ENCODE measurements at regions not wholly inside any gene's neighbourhood (a gene's known extent, or its start where the extent isn't known, plus 50 kb on each side); places are given as distances from the start of the nearest gene placed in this dataset.
A peak's percentile ranks its signal among the peaks of the same experiment; 100 is the strongest.
"Not testable (repeated sequence)": the region's sequence is repeated elsewhere in the genome, so short reads cannot be mapped to it uniquely, and the experiment has no call there.

GRCh38 chr3:159751752-159752151, 236.9 kb upstream of the IL12A start:
- TF ChIP-seq CTCF (IDR thresholded peaks at IDR 0.05; ENCODE audit: control insufficient read depth, insufficient read depth, low read depth, low read length, missing control alignments), result no peak
- H3K4me3 ChIP-seq (ENCODE audit: control insufficient read depth, low read depth, low read length), result no peak overlapping the region
- DNase-seq (ENCODE audit: low read depth), result no peak

GRCh38 chr3:159756279-159757207, 232.1 kb upstream of the IL12A start:
- DNase-seq (ENCODE audit: low read depth); H3K4me3 ChIP-seq (ENCODE audit: control insufficient read depth, low read depth, low read length): not testable (repeated sequence)

- DNase-seq (ENCODE audit: low read depth), result no peak
- H3K4me3 ChIP-seq (ENCODE audit: control insufficient read depth, low read depth, low read length), result no peak overlapping the region
- no peak for TF ChIP-seq CTCF (IDR thresholded peaks at IDR 0.05; ENCODE audit: control insufficient read depth, insufficient read depth, low read depth, low read length, missing control alignments)
Observed at GRCh38 chr3:159757341-159758060, 231.1 kb upstream of the IL12A start.

GRCh38 chr3:159760046-159760445, 228.6 kb upstream of the IL12A start:
- DNase-seq (ENCODE audit: low read depth), result no peak
- no peak overlapping the region for H3K4me3 ChIP-seq (ENCODE audit: control insufficient read depth, low read depth, low read length)

GRCh38 chr3:159761369-159761768, 227.3 kb upstream of the IL12A start:
- no peak overlapping the region for H3K4me3 ChIP-seq (ENCODE audit: control insufficient read depth, low read depth, low read length)
- peak; percentile 28 for DNase-seq (ENCODE audit: low read depth)
- no peak for TF ChIP-seq CTCF (IDR thresholded peaks at IDR 0.05; ENCODE audit: control insufficient read depth, insufficient read depth, low read depth, low read length, missing control alignments)

More at GRCh38 chr3:159760046-159760445, 228.6 kb upstream of the IL12A start:
- TF ChIP-seq CTCF (IDR thresholded peaks at IDR 0.05; ENCODE audit: control insufficient read depth, insufficient read depth, low read depth, low read length, missing control alignments), result no peak

GRCh38 chr3:159761848-159762635, 226.6 kb upstream of the IL12A start:
- peak overlapping the region; percentile 6; the same call in 1 of the 2 replicates for H3K4me3 ChIP-seq (ENCODE audit: control insufficient read depth, low read depth, low read length)
- peak; percentile 20 for DNase-seq (ENCODE audit: low read depth)
- no peak for TF ChIP-seq CTCF (IDR thresholded peaks at IDR 0.05; ENCODE audit: control insufficient read depth, insufficient read depth, low read depth, low read length, missing control alignments)
